ENCODE measurements at regions not wholly inside any gene's neighbourhood (a gene's known extent, or its start where the extent isn't known, plus 50 kb on each side); places are given as distances from the start of the nearest gene placed in this dataset.

- no peak for TF ChIP-seq EZH2 (IDR thresholded peaks at IDR 0.05; ENCODE audit: low read length, unreplicated experiment)
- no peak for TF ChIP-seq CTCF (conservative IDR thresholded peaks at IDR 0.05; ENCODE audit: low read depth, low read length)
These were observed 345.7 kb downstream of the UTRN start for GRCh38 chr6:144630857-144631256.

Measured in PC-3 (cell line).